ENCODE measurements at regions not wholly inside any gene's neighbourhood (a gene's known extent, or its start where the extent isn't known, plus 50 kb on each side); places are given as distances from the start of the nearest gene placed in this dataset.

- TF ChIP-seq ZNF592 (IDR thresholded peaks at IDR 0.05) (no peak), ATF7 (IDR thresholded peaks at IDR 0.05; ENCODE audit: low read depth) (no peak), GATAD2B (conservative IDR thresholded peaks at IDR 0.05; ENCODE audit: low read depth) (no peak)
Observed at GRCh38 chr5:167232675-167233311, 1058.7 kb upstream of the WWC1 start (continued).

- H3K27ac ChIP-seq (ENCODE audit: control insufficient read depth, insufficient read depth): no peak overlapping the region
- ATAC-seq: no peak
- H3K9ac ChIP-seq (ENCODE audit: control insufficient read depth, insufficient read depth, low read length): no peak overlapping the region
- WGBS (ENCODE audit: insufficient coverage, insufficient replicate concordance, low lambda C conversion rate, missing lambda C conversion rate): 30% methylated on average over 3 of the region's 3 CpGs
- no peaks in the 10 kb centered on the region for H3K79me2 ChIP-seq (ENCODE audit: control insufficient read depth, insufficient read depth, low read length)
- no peak overlapping the region for H2AFZ ChIP-seq (ENCODE audit: control insufficient read depth, low read depth, low read length)
- H4K20me1 ChIP-seq (ENCODE audit: control insufficient read depth, insufficient read depth): no peaks in the 10 kb centered on the region
- intact Hi-C loops (cut with micrococcal nuclease; ENCODE audit: unreplicated experiment): no loop called here
- RAD21 ChIA-PET (ENCODE audit: unreplicated experiment): no interaction called here
- POLR2A ChIA-PET: no interaction called here
- no peaks in the 10 kb centered on the region for H3K36me3 ChIP-seq (ENCODE audit: control insufficient read depth in 2 of 2, insufficient read depth in 2 of 2, low read length in 1 of 2)
- BruUV-seq (replicated peaks): no TSS peak
- no peaks in the 10 kb centered on the region; the same call in 2 of the 3 replicates for H3K9me3 ChIP-seq (replicated peaks; ENCODE audit: control insufficient read depth, insufficient read depth, low read length)
- in situ Hi-C loops (cut with MboI): no loop called here
- H3K4me1 ChIP-seq (ENCODE audit: control insufficient read depth, insufficient read depth, low read length): no peaks in the 10 kb centered on the region
- no peak for DNase-seq (ENCODE audit: low read depth, low spot score)
- CTCF ChIA-PET: interaction anchor here (0.6 to 1.3 kb wide), 2 partner anchors 13 to 1603 kb away, joined by 3 to 6 read pairs; no protein-coding TSS in a partner anchor
- H3K4me3 ChIP-seq: no peak overlapping the region
- H3K27me3 ChIP-seq (replicated peaks in 1 of 2; ENCODE audit: control insufficient read depth in 2 of 2, insufficient read depth in 2 of 2, low read length in 1 of 2): no peaks in the 10 kb centered on the region
- H3K4me2 ChIP-seq (ENCODE audit: control insufficient read depth, insufficient read depth): no peak overlapping the region
- SMC1A ChIA-PET (ENCODE audit: uncharacterized antibody, unreplicated experiment): no interaction called here
- FAIRE-seq: no peak
- TF ChIP-seq BCL3 (IDR thresholded peaks at IDR 0.05; ENCODE audit: borderline replicate concordance, insufficient read depth, low read depth, low read length, poor library complexity, severe bottlenecking) (no peak), SREBF2 (IDR thresholded peaks at IDR 0.05; ENCODE audit: low read length) (no peak), ASH2L (IDR thresholded peaks at IDR 0.05; ENCODE audit: borderline replicate concordance, low read depth) (no peak), ZNF687 (IDR thresholded peaks at IDR 0.05) (no peak), TARDBP (IDR thresholded peaks at IDR 0.05; ENCODE audit: borderline replicate concordance) (no peak), TAF1 (IDR thresholded peaks at IDR 0.05; ENCODE audit: borderline replicate concordance, low read depth, low read length) (no peak), MLLT1 (IDR thresholded peaks at IDR 0.05) (no peak)
Observed at GRCh38 chr5:167233507-167234220, 1057.8 kb upstream of the WWC1 start.

Measured in GM12878 (cell line).